ENCODE measurements at regions not wholly inside any gene's neighbourhood (a gene's known extent, or its start where the extent isn't known, plus 50 kb on each side); places are given as distances from the start of the nearest gene placed in this dataset.

DNA sequence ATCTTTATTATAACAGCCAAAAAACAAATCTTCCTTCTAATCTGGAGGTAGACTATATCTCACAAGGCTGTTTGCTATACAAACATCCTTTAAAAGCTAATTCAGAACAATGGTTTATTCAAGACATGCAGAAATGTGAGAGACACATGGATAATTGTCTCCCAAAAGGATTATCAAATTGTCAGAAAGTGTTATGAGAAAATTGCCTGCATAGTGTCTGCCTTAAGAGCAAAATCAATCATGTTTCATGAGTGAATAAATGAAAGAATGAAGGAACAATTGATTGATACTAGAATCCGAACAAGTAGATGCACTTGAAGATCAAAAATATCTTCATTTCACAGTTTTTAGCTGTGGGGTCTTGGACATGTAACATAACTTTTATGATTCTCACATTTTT is 621.7 kb upstream of the BOD1L1 start (continued):
- TF ChIP-seq, protein P1, sequence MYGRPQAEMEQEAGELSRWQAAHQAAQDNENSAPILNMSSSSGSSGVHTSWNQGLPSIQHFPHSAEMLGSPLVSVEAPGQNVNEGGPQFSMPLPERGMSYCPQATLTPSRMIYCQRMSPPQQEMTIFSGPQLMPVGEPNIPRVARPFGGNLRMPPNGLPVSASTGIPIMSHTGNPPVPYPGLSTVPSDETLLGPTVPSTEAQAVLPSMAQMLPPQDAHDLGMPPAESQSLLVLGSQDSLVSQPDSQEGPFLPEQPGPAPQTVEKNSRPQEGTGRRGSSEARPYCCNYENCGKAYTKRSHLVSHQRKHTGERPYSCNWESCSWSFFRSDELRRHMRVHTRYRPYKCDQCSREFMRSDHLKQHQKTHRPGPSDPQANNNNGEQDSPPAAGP (tag by site-specific recombination; IDR thresholded peaks at IDR 0.05): no peak
- TF ChIP-seq ZFP41 (tag by site-specific recombination; IDR thresholded peaks at IDR 0.05; ENCODE audit: borderline replicate concordance) (no peak), ZSCAN23 (tag by site-specific recombination; IDR thresholded peaks at IDR 0.05) (no peak), ZNF624 (tag by site-specific recombination; IDR thresholded peaks at IDR 0.05) (no peak), ZNF174 (tag by site-specific recombination; IDR thresholded peaks at IDR 0.05) (no peak)

DNA sequence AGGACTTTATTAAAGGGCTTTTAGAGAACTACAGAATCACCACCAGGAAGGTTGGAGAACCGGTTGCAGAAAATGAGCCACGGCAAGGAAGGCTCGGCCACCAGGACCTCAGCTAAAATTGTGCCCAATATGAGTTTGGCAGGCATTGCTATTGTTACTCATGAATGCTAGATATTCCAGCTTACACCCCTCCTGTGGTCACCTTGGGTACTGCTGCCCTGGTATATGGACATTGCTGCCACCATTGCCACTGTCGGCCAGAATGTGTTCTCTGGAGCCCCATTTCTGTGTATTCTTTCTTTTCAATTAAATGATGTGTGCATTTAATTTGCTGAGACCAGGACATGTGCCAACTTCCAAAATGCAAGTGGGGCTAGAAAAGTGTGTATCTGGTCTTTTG is 626.7 kb upstream of the BOD1L1 start:
- CTCF ChIA-PET: interaction anchor here (0.7 kb wide), 1 partner anchor 598 kb away, joined by 3 read pairs; no protein-coding TSS in a partner anchor
- no peaks in the 10 kb centered on the region for H3K9me3 ChIP-seq (ENCODE audit: control insufficient read depth, insufficient read depth, low read depth, low read length)

DNA sequence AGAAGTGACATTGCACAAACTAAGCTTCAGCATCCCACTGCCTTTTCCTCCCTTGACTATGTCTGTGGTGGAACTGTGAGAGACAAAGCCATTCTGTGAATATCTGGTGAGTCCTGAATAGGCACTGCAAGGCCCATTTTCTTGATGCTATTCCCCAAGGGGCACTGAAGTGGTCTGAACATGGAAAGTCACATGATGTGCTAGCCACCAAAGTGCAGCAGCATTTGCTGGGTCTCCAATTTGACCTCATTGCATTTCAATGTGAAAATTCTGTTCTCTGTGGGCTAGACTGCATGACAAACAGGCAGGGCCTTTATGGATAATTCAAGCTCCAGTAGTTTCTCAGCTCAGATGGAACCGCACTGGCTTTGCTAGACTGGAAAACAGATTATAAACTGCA is 627.4 kb upstream of the BOD1L1 start:
- CTCF ChIA-PET: no interaction called here
- TF ChIP-seq ZNF585B (tag by site-specific recombination; IDR thresholded peaks at IDR 0.05) (no peak), ZNF324 (tag by site-specific recombination; IDR thresholded peaks at IDR 0.05) (no peak), ZNF510 (tag by site-specific recombination; IDR thresholded peaks at IDR 0.05; ENCODE audit: insufficient replicate concordance) (no peak), ZBTB1 (tag by site-specific recombination; IDR thresholded peaks at IDR 0.05) (no peak), ZNF610 (tag by site-specific recombination; IDR thresholded peaks at IDR 0.05; ENCODE audit: borderline replicate concordance) (no peak), ZNF16 (tag by site-specific recombination; IDR thresholded peaks at IDR 0.05; ENCODE audit: low read depth) (no peak), ZNF621 (tag by site-specific recombination; IDR thresholded peaks at IDR 0.05) (no peak), ZNF768 (tag by site-specific recombination; IDR thresholded peaks at IDR 0.05) (no peak), YY2 (tag by site-specific recombination; IDR thresholded peaks at IDR 0.05) (no peak), MYNN (tag by site-specific recombination; IDR thresholded peaks at IDR 0.05; ENCODE audit: borderline replicate concordance) (no peak), ZFP41 (tag by site-specific recombination; IDR thresholded peaks at IDR 0.05; ENCODE audit: borderline replicate concordance) (no peak)
- TF ChIP-seq, protein P2, sequence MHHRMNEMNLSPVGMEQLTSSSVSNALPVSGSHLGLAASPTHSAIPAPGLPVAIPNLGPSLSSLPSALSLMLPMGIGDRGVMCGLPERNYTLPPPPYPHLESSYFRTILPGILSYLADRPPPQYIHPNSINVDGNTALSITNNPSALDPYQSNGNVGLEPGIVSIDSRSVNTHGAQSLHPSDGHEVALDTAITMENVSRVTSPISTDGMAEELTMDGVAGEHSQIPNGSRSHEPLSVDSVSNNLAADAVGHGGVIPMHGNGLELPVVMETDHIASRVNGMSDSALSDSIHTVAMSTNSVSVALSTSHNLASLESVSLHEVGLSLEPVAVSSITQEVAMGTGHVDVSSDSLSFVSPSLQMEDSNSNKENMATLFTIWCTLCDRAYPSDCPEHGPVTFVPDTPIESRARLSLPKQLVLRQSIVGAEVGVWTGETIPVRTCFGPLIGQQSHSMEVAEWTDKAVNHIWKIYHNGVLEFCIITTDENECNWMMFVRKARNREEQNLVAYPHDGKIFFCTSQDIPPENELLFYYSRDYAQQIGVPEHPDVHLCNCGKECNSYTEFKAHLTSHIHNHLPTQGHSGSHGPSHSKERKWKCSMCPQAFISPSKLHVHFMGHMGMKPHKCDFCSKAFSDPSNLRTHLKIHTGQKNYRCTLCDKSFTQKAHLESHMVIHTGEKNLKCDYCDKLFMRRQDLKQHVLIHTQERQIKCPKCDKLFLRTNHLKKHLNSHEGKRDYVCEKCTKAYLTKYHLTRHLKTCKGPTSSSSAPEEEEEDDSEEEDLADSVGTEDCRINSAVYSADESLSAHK (tag by site-specific recombination; IDR thresholded peaks at IDR 0.05): no peak
- TF ChIP-seq, protein P3, sequence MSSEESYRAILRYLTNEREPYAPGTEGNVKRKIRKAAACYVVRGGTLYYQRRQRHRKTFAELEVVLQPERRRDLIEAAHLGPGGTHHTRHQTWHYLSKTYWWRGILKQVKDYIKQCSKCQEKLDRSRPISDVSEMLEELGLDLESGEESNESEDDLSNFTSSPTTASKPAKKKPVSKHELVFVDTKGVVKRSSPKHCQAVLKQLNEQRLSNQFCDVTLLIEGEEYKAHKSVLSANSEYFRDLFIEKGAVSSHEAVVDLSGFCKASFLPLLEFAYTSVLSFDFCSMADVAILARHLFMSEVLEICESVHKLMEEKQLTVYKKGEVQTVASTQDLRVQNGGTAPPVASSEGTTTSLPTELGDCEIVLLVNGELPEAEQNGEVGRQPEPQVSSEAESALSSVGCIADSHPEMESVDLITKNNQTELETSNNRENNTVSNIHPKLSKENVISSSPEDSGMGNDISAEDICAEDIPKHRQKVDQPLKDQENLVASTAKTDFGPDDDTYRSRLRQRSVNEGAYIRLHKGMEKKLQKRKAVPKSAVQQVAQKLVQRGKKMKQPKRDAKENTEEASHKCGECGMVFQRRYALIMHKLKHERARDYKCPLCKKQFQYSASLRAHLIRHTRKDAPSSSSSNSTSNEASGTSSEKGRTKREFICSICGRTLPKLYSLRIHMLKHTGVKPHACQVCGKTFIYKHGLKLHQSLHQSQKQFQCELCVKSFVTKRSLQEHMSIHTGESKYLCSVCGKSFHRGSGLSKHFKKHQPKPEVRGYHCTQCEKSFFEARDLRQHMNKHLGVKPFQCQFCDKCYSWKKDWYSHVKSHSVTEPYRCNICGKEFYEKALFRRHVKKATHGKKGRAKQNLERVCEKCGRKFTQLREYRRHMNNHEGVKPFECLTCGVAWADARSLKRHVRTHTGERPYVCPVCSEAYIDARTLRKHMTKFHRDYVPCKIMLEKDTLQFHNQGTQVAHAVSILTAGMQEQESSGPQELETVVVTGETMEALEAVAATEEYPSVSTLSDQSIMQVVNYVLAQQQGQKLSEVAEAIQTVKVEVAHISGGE (tag by site-specific recombination; conservative IDR thresholded peaks at IDR 0.05; ENCODE audit: low read depth): no peak
- TF ChIP-seq, protein P4, sequence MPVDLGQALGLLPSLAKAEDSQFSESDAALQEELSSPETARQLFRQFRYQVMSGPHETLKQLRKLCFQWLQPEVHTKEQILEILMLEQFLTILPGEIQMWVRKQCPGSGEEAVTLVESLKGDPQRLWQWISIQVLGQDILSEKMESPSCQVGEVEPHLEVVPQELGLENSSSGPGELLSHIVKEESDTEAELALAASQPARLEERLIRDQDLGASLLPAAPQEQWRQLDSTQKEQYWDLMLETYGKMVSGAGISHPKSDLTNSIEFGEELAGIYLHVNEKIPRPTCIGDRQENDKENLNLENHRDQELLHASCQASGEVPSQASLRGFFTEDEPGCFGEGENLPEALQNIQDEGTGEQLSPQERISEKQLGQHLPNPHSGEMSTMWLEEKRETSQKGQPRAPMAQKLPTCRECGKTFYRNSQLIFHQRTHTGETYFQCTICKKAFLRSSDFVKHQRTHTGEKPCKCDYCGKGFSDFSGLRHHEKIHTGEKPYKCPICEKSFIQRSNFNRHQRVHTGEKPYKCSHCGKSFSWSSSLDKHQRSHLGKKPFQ (tag by site-specific recombination; IDR thresholded peaks at IDR 0.05): no peak
- TF ChIP-seq, protein P5, sequence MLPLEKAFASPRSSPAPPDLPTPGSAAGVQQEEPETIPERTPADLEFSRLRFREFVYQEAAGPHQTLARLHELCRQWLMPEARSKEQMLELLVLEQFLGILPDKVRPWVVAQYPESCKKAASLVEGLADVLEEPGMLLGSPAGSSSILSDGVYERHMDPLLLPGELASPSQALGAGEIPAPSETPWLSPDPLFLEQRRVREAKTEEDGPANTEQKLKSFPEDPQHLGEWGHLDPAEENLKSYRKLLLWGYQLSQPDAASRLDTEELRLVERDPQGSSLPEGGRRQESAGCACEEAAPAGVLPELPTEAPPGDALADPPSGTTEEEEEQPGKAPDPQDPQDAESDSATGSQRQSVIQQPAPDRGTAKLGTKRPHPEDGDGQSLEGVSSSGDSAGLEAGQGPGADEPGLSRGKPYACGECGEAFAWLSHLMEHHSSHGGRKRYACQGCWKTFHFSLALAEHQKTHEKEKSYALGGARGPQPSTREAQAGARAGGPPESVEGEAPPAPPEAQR (tag by site-specific recombination; IDR thresholded peaks at IDR 0.05): no peak

More for the DNA sequence above, 626.7 kb upstream of the BOD1L1 start:
- H3K4me3 ChIP-seq (ENCODE audit: low read depth, low read length): no peak overlapping the region
- H3K36me3 ChIP-seq (ENCODE audit: control insufficient read depth in 2 of 2, insufficient read depth in 1 of 2, low read length in 2 of 2): no peaks in the 10 kb centered on the region
- POLR2A ChIA-PET: no interaction called here
- TF ChIP-seq ZFP69B (tag by site-specific recombination; IDR thresholded peaks at IDR 0.05) (no peak), ZNF223 (tag by site-specific recombination; IDR thresholded peaks at IDR 0.05) (no peak), ZNF10 (tag by site-specific recombination; IDR thresholded peaks at IDR 0.05) (no peak), ZBTB7A (tag by site-specific recombination; IDR thresholded peaks at IDR 0.05; ENCODE audit: low read depth) (no peak), ZNF558 (tag by site-specific recombination; IDR thresholded peaks at IDR 0.05) (no peak), ZNF792 (tag by site-specific recombination; IDR thresholded peaks at IDR 0.05) (no peak), ZNF544 (tag by site-specific recombination; IDR thresholded peaks at IDR 0.05) (no peak), ZFP41 (tag by site-specific recombination; IDR thresholded peaks at IDR 0.05; ENCODE audit: borderline replicate concordance) (no peak)
- H3K27ac ChIP-seq (ENCODE audit: extremely low read depth, low read depth, low read length): no peak overlapping the region
- H3K4me1 ChIP-seq (ENCODE audit: control insufficient read depth, insufficient read depth, low read length): no peaks in the 10 kb centered on the region

More for the DNA sequence above, 627.4 kb upstream of the BOD1L1 start:
- H3K27ac ChIP-seq (ENCODE audit: extremely low read depth, low read depth, low read length): no peak overlapping the region
- H3K4me3 ChIP-seq (ENCODE audit: low read depth, low read length): no peak overlapping the region
- no peaks in the 10 kb centered on the region for H3K36me3 ChIP-seq (ENCODE audit: control insufficient read depth in 2 of 2, insufficient read depth in 1 of 2, low read length in 2 of 2)
- POLR2A ChIA-PET: no interaction called here
- H3K9me3 ChIP-seq (ENCODE audit: control insufficient read depth, insufficient read depth, low read depth, low read length): no peaks in the 10 kb centered on the region
- H3K4me1 ChIP-seq (ENCODE audit: control insufficient read depth, insufficient read depth, low read length): no peaks in the 10 kb centered on the region

All from HEK293 (cell line).